ENCODE measurements at regions not wholly inside any gene's neighbourhood (a gene's known extent, or its start where the extent isn't known, plus 50 kb on each side); places are given as distances from the start of the nearest gene placed in this dataset.
"Not testable (repeated sequence)": the region's sequence is repeated elsewhere in the genome, so short reads cannot be mapped to it uniquely, and the experiment has no call there.

- FAIRE-seq (peak; percentile 55), DNase-seq (ENCODE audit: low read depth) (no peak)
- TF ChIP-seq, protein P1, sequence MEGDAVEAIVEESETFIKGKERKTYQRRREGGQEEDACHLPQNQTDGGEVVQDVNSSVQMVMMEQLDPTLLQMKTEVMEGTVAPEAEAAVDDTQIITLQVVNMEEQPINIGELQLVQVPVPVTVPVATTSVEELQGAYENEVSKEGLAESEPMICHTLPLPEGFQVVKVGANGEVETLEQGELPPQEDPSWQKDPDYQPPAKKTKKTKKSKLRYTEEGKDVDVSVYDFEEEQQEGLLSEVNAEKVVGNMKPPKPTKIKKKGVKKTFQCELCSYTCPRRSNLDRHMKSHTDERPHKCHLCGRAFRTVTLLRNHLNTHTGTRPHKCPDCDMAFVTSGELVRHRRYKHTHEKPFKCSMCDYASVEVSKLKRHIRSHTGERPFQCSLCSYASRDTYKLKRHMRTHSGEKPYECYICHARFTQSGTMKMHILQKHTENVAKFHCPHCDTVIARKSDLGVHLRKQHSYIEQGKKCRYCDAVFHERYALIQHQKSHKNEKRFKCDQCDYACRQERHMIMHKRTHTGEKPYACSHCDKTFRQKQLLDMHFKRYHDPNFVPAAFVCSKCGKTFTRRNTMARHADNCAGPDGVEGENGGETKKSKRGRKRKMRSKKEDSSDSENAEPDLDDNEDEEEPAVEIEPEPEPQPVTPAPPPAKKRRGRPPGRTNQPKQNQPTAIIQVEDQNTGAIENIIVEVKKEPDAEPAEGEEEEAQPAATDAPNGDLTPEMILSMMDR (IDR thresholded peaks at IDR 0.05; ENCODE audit: insufficient read depth, low read length, severe bottlenecking) = no peak
- H3K36me3 ChIP-seq (ENCODE audit: control insufficient read depth, insufficient read depth, low read length) = no peaks in the 10 kb centered on the region
- no peaks in the 10 kb centered on the region for H3K27me3 ChIP-seq (ENCODE audit: control insufficient read depth, insufficient read depth, low read length)
- H3K4me3 ChIP-seq (ENCODE audit: low read depth, low read length) = no peak overlapping the region
Observed at GRCh38 chr20:5393218-5393870, 76.6 kb upstream of the PROKR2 start.

DNA sequence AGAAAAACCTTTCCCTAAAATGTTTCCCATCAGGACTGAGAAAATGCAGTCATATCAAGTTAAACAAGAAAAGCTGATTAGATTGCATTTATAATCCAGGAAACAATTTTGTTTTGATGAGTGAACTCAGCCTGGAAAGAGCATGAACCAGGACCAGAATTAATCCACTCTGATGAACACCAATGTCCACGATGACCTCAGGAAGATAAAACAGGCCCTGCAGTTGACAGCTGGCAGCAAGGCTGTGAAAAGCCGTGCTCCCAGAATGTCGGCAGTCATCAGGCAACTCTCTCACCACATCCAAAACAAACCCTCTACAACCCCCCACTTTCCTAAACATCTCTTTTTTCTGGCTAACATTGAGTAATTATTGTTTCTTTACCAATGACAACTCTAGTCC, 74.0 kb upstream of the PROKR2 start:
- TF ChIP-seq, protein P1 (IDR thresholded peaks at IDR 0.05; ENCODE audit: insufficient read depth, low read length, severe bottlenecking) = no peak
- DNase-seq (ENCODE audit: low read depth) (no peak), FAIRE-seq (no peak)
- Histone ChIP-seq H3K4me3 (ENCODE audit: low read depth, low read length) (no peak overlapping the region), H3K27me3 (ENCODE audit: control insufficient read depth, insufficient read depth, low read length) (no peaks in the 10 kb centered on the region), H3K36me3 (ENCODE audit: control insufficient read depth, insufficient read depth, low read length) (no peaks in the 10 kb centered on the region)

DNA sequence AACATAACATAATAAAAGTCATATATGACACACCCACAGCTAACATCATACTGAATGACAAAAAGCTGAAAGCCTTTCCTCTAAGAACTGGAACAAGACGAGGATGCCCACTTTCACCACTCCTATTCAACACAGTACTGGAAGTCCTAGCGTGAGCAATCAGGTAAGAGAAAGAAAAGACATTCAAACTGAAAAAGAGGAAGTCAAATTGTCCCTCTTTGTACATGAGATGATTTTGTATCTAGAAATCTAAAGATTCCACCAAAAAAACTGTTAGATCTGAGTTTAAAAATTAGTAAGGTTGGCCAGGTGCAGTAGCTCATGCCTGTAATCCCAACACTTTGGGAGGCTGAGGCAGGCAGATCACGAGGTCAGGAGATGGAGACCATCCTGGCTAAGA, 70.1 kb upstream of the PROKR2 start:
- FAIRE-seq; H3K27me3 ChIP-seq (ENCODE audit: control insufficient read depth, insufficient read depth, low read length); H3K4me3 ChIP-seq (ENCODE audit: low read depth, low read length); H3K36me3 ChIP-seq (ENCODE audit: control insufficient read depth, insufficient read depth, low read length); DNase-seq (ENCODE audit: low read depth): not testable (repeated sequence)

- DNase-seq (ENCODE audit: low read depth); FAIRE-seq; H3K4me3 ChIP-seq (ENCODE audit: low read depth, low read length); H3K27me3 ChIP-seq (ENCODE audit: control insufficient read depth, insufficient read depth, low read length); H3K36me3 ChIP-seq (ENCODE audit: control insufficient read depth, insufficient read depth, low read length): not testable (repeated sequence)
Observed at GRCh38 chr20:5381527-5381926, 64.8 kb upstream of the PROKR2 start.

DNA sequence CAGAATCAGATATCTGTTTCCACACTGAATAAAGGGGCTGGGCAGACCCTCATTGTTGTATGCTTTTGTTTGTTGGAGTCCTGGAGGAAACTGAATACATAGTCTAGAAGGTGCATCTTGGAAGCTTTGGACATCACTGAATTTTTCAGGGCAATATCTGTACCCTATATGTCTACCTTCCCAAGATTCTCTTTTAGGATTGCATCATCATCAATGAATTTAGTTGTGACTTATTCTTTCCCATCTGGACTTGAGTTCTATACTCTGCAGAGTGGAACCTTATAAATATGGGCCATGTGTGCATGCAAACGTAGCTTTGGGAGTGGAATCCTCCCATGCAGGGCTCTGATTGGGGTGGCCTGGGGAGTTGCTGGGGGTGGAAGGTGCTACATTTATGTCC, 60.7 kb upstream of the PROKR2 start:
- Histone ChIP-seq H3K4me3 (ENCODE audit: low read depth, low read length) (no peak overlapping the region), H3K36me3 (ENCODE audit: control insufficient read depth, insufficient read depth, low read length) (no peaks in the 10 kb centered on the region), H3K27me3 (ENCODE audit: control insufficient read depth, insufficient read depth, low read length) (no peaks in the 10 kb centered on the region)
- no peak for FAIRE-seq
- no peak for DNase-seq (ENCODE audit: low read depth)
- TF ChIP-seq, protein P1 (IDR thresholded peaks at IDR 0.05; ENCODE audit: insufficient read depth, low read length, severe bottlenecking) = no peak

- FAIRE-seq = no peak
- Histone ChIP-seq H3K36me3 (ENCODE audit: control insufficient read depth, insufficient read depth, low read length) (no peaks in the 10 kb centered on the region), H3K4me3 (ENCODE audit: low read depth, low read length) (no peak overlapping the region), H3K27me3 (ENCODE audit: control insufficient read depth, insufficient read depth, low read length) (no peaks in the 10 kb centered on the region)
- DNase-seq (ENCODE audit: low read depth) = no peak
- TF ChIP-seq, protein P1 (IDR thresholded peaks at IDR 0.05; ENCODE audit: insufficient read depth, low read length, severe bottlenecking) = no peak
Observed at GRCh38 chr20:5376228-5376627, 59.5 kb upstream of the PROKR2 start.

DNA sequence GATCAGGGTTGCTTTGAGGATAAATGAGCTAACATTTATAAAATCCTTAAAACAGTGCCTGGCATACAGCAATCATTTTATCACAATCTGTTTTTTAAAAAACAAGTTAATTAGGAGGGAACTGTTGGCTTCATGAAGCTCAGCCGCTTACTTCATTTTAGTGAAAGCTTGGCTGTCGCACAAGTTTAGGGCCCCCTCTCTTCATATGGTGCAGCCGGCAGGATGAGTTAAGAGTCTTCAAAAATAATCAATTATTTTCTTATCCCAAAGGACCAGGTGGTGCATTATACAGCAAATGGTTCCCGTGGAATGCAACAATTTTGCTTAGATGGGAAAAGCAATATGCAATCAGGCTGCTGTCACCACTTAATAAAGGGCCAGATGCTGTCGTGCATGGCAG, 57.4 kb upstream of the PROKR2 start:
- Histone ChIP-seq H3K36me3 (ENCODE audit: control insufficient read depth, insufficient read depth, low read length) (no peaks in the 10 kb centered on the region), H3K27me3 (ENCODE audit: control insufficient read depth, insufficient read depth, low read length) (no peaks in the 10 kb centered on the region), H3K4me3 (ENCODE audit: low read depth, low read length) (no peak overlapping the region)
- DNase-seq (ENCODE audit: low read depth) = no peak
- TF ChIP-seq, protein P1 (IDR thresholded peaks at IDR 0.05; ENCODE audit: insufficient read depth, low read length, severe bottlenecking) = no peak
- no peak for FAIRE-seq

Measured in bronchial epithelial cell (primary cell).